Body of pancreas (tissue), 4 donors: ENCODE measurements at regions not wholly inside any gene's neighbourhood (a gene's known extent, or its start where the extent isn't known, plus 50 kb on each side); places are given as distances from the start of the nearest gene placed in this dataset.
"Not testable (repeated sequence)": the region's sequence is repeated elsewhere in the genome, so short reads cannot be mapped to it uniquely, and the experiment has no call there.

ENCODE experiments used
- POLR2A ChIP-seq, 3 donors: fragments of 450-650 bp; IDR thresholded peaks; one replicate each; pipeline ENCODE4 v1.6.1; 2016; ENCODE audit warnings: antibody characterized with exemption in 3 of 3, mild to moderate bottlenecking in 2 of 3
- TF ChIP-seq, protein P1 (sequence below), 7 experiments: fragments of 450-650 bp in 4 of 7; fragments of 200-600 bp in 3 of 7; sonication (generic) in 3 of 7; IDR thresholded peaks; one replicate each; pipeline ENCODE4 v1.5.1; 2016 to 2019; ENCODE audit warnings: antibody characterized with exemption in 7 of 7

DNA sequence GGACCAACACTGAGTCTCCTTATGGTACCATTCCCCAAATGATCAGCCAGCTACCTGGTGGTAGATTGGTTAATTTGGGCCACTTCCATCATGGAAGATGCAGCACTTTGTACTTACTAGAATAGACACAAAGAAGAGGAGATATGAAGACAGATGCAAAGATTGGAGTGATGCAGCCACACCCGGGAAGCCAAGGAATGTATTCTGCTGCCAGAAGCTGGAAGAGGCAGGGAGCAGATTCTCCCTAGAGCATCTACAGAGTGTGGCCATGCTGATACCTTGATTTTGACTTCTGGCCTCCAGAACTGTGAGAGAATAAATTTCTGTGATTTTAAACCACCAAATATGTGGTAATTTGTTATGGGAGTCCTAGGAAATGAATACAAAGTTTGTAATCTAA is 68.9 kb downstream of the FOXD4L6 start:
- TF ChIP-seq, protein P1, sequence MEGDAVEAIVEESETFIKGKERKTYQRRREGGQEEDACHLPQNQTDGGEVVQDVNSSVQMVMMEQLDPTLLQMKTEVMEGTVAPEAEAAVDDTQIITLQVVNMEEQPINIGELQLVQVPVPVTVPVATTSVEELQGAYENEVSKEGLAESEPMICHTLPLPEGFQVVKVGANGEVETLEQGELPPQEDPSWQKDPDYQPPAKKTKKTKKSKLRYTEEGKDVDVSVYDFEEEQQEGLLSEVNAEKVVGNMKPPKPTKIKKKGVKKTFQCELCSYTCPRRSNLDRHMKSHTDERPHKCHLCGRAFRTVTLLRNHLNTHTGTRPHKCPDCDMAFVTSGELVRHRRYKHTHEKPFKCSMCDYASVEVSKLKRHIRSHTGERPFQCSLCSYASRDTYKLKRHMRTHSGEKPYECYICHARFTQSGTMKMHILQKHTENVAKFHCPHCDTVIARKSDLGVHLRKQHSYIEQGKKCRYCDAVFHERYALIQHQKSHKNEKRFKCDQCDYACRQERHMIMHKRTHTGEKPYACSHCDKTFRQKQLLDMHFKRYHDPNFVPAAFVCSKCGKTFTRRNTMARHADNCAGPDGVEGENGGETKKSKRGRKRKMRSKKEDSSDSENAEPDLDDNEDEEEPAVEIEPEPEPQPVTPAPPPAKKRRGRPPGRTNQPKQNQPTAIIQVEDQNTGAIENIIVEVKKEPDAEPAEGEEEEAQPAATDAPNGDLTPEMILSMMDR (IDR thresholded peaks at IDR 0.05) = not testable (repeated sequence)
- not testable (repeated sequence) for TF ChIP-seq POLR2A (IDR thresholded peaks at IDR 0.05)
